HEK293 (cell line): ENCODE measurements at regions not wholly inside any gene's neighbourhood (a gene's known extent, or its start where the extent isn't known, plus 50 kb on each side); places are given as distances from the start of the nearest gene placed in this dataset.

ENCODE experiments used
- CTCF ChIA-PET: fragments of 350-600 bp; formaldehyde crosslinking; extraction: SDS; loops from one replicate; lab custom pipeline; 2021; ENCODE audit warnings: antibody characterized with exemption; lab: Yijun Ruan, JAX
- POLR2A ChIA-PET: fragments of 300-600 bp; formaldehyde crosslinking; extraction: SDS; loops from one replicate; lab custom pipeline; 2020; ENCODE audit warnings: antibody characterized with exemption, inconsistent platforms; lab: Yijun Ruan, JAX
- H3K27ac ChIP-seq: fragments of 200-500 bp; sonication (Bioruptor generic); 2 replicates; pipeline ENCODE4 v1.5.1; 2014; ENCODE audit warnings: low read depth, low read length, control low read depth, inconsistent platforms; ENCODE audit errors: extremely low read depth
- H3K36me3 ChIP-seq, 2 experiments: fragments of 200-500 bp in 1 of 2; sonication (Bioruptor generic) in 1 of 2; 1 replicate in 1 of 2; 2 replicates in 1 of 2; pipeline ENCODE4 v1.5.1; 2014 to 2017; ENCODE audit warnings: inconsistent platforms in 2 of 2, low read length in 2 of 2; ENCODE audit not compliant: control insufficient read depth in 2 of 2, insufficient read depth in 1 of 2
- H3K4me1 ChIP-seq: fragments of 200-500 bp; sonication (Bioruptor generic); 2 replicates; pipeline ENCODE4 v1.5.1; 2014; ENCODE audit warnings: mild to moderate bottlenecking, low read length, inconsistent platforms; ENCODE audit not compliant: control insufficient read depth, insufficient read depth
- H3K4me3 ChIP-seq: 2 replicates; pipeline ENCODE4 v1.5.1; 2011; ENCODE audit warnings: low read depth, mild to moderate bottlenecking, control low read depth, low read length, moderate library complexity
- H3K9me3 ChIP-seq: fragments of 200-500 bp; sonication (Bioruptor generic); 2 replicates; pipeline ENCODE4 v1.5.1; 2014; ENCODE audit warnings: low read depth, low read length, inconsistent platforms; ENCODE audit not compliant: control insufficient read depth, insufficient read depth
- GLI4 ChIP-seq: fragments of 450-650 bp; formaldehyde crosslinking; IDR thresholded peaks from 2 replicates; pipeline ENCODE4 v1.5.1; 2016; ENCODE audit warnings: missing biosample characterization, missing genetic modification characterization
- HOXC10 ChIP-seq: sonication (generic); formaldehyde crosslinking; IDR thresholded peaks from 2 replicates; pipeline ENCODE4 v1.8.1; 2023; ENCODE audit warnings: mild to moderate bottlenecking, missing genetic modification reagents
- PRDM2 ChIP-seq: fragments of 450-650 bp; formaldehyde crosslinking; IDR thresholded peaks from 2 replicates; pipeline ENCODE4 v1.5.1; 2016; ENCODE audit warnings: missing biosample characterization, missing genetic modification characterization, borderline replicate concordance
- TCF7L2 ChIP-seq: IDR thresholded peaks from 2 replicates; pipeline ENCODE4 v1.6.1; 2011; ENCODE audit warnings: low read depth, mild to moderate bottlenecking, inconsistent platforms, low read length, moderate library complexity, borderline replicate concordance
- TRIM28 ChIP-seq: IDR thresholded peaks from 2 replicates; pipeline ENCODE4 v1.6.1; 2011; ENCODE audit warnings: low read length, control low read depth, borderline replicate concordance
- ZFHX2 ChIP-seq: fragments of 450-650 bp; formaldehyde crosslinking; conservative IDR thresholded peaks from 2 replicates; pipeline ENCODE4 v1.5.1; 2016; ENCODE audit warnings: missing biosample characterization, missing genetic modification characterization
- ZNF16 ChIP-seq: fragments of 450-650 bp; formaldehyde crosslinking; IDR thresholded peaks from 2 replicates; pipeline ENCODE4 v1.5.1; 2016; ENCODE audit warnings: low read depth, missing biosample characterization, missing genetic modification characterization
- ZNF184 ChIP-seq: fragments of 450-650 bp; IDR thresholded peaks from 2 replicates; pipeline ENCODE4 v1.5.1; 2018; ENCODE audit warnings: missing biosample characterization, mild to moderate bottlenecking, missing genetic modification characterization
- ZNF2 ChIP-seq: fragments of 450-650 bp; formaldehyde crosslinking; IDR thresholded peaks from 2 replicates; pipeline ENCODE4 v1.5.1; 2016; ENCODE audit warnings: missing biosample characterization, missing genetic modification characterization
- ZNF292 ChIP-seq: fragments of 450-650 bp; formaldehyde crosslinking; IDR thresholded peaks from 2 replicates; pipeline ENCODE4 v1.5.1; 2016; ENCODE audit warnings: low read depth, missing biosample characterization, missing genetic modification characterization, borderline replicate concordance
- ZNF362 ChIP-seq: fragments of 450-650 bp; formaldehyde crosslinking; IDR thresholded peaks from 2 replicates; pipeline ENCODE4 v1.5.1; 2016; ENCODE audit warnings: missing biosample characterization, missing genetic modification characterization
- ZNF366 ChIP-seq: fragments of 450-650 bp; formaldehyde crosslinking; conservative IDR thresholded peaks from 2 replicates; pipeline ENCODE4 v1.5.1; 2016; ENCODE audit warnings: missing biosample characterization, missing genetic modification characterization
- ZNF549 ChIP-seq: fragments of 450-650 bp; IDR thresholded peaks from 2 replicates; pipeline ENCODE4 v1.5.1; 2018; ENCODE audit warnings: missing biosample characterization, missing genetic modification characterization, mild to moderate bottlenecking, inconsistent platforms, moderate library complexity
- ZNF555 ChIP-seq: fragments of 450-650 bp; formaldehyde crosslinking; conservative IDR thresholded peaks from 2 replicates; pipeline ENCODE4 v1.5.1; 2017; ENCODE audit warnings: missing biosample characterization, mild to moderate bottlenecking, missing genetic modification characterization, inconsistent platforms
- ZNF76 ChIP-seq: fragments of 450-650 bp; formaldehyde crosslinking; IDR thresholded peaks from 2 replicates; pipeline ENCODE4; 2016; ENCODE audit warnings: low read depth, missing biosample characterization, missing genetic modification characterization, borderline replicate concordance
- ZNF777 ChIP-seq: fragments of 450-650 bp; formaldehyde crosslinking; IDR thresholded peaks from 2 replicates; pipeline ENCODE4 v1.5.1; 2017; ENCODE audit warnings: missing biosample characterization, missing genetic modification characterization, borderline replicate concordance
- ZNF791 ChIP-seq: fragments of 450-650 bp; formaldehyde crosslinking; IDR thresholded peaks from 2 replicates; pipeline ENCODE4 v1.5.1; 2016; ENCODE audit warnings: missing biosample characterization, missing genetic modification characterization
- ZSCAN18 ChIP-seq: fragments of 450-650 bp; formaldehyde crosslinking; IDR thresholded peaks from 2 replicates; pipeline ENCODE4 v1.5.1; 2016; ENCODE audit warnings: missing biosample characterization, missing genetic modification characterization
- ZSCAN5A ChIP-seq: fragments of 450-650 bp; formaldehyde crosslinking; IDR thresholded peaks from 2 replicates; pipeline ENCODE4 v1.5.1; 2016; ENCODE audit warnings: missing biosample characterization, missing genetic modification characterization

- TF ChIP-seq ZNF362 (no peak), HOXC10 (CRISPR knock-in tag) (no peak), ZSCAN18 (tag by site-specific recombination) (no peak)
Measured at GRCh38 chr5:54661111-54661510, 143.6 kb downstream of the SNX18 start (continued).

- H3K27ac ChIP-seq = no peak overlapping the region
- no peaks in the 10 kb centered on the region for H3K9me3 ChIP-seq
- CTCF ChIA-PET = interaction anchor here (0.6 to 1.9 kb wide), 2 partner anchors 83 to 98 kb away, joined by 3 to 5 read pairs; no protein-coding TSS in a partner anchor
Measured at GRCh38 chr5:54659700-54660131, 142.2 kb downstream of the SNX18 start.

GRCh38 chr5:54658010-54658409 lies 140.5 kb downstream of the SNX18 start:
- CTCF ChIA-PET = interaction anchor here (0.7 to 1.0 kb wide), 2 partner anchors 10 to 128 kb away, joined by 5 to 7 read pairs; no protein-coding TSS in a partner anchor
- TF ChIP-seq ZNF366 (tag by site-specific recombination) = no peak
- TF ChIP-seq ZSCAN5A (tag by site-specific recombination) = no peak
- TF ChIP-seq TRIM28 = no peak
- no peak for TF ChIP-seq GLI4 (tag by site-specific recombination)
- no peak for TF ChIP-seq ZNF2 (tag by site-specific recombination)
- no peak for TF ChIP-seq ZNF555 (tag by site-specific recombination)
- TF ChIP-seq ZNF16 (tag by site-specific recombination) = no peak
- no peak for TF ChIP-seq TCF7L2
- no peak for TF ChIP-seq ZNF184 (tag by site-specific recombination)
- TF ChIP-seq ZNF549 (tag by site-specific recombination) = no peak
- no peak for TF ChIP-seq ZNF76 (tag by site-specific recombination)
- no peak for TF ChIP-seq ZNF292 (tag by site-specific recombination)

More at GRCh38 chr5:54659700-54660131, 142.2 kb downstream of the SNX18 start:
- no peak overlapping the region for H3K4me3 ChIP-seq
- H3K36me3 ChIP-seq = no peaks in the 10 kb centered on the region
- no peaks in the 10 kb centered on the region for H3K4me1 ChIP-seq
- TF ChIP-seq ZFHX2 (tag by site-specific recombination) = no peak
- no peak for TF ChIP-seq PRDM2 (tag by site-specific recombination)
- no peak for TF ChIP-seq ZNF777 (tag by site-specific recombination)
- TF ChIP-seq ZNF791 (tag by site-specific recombination) = no peak
- POLR2A ChIA-PET = no interaction called here

More at GRCh38 chr5:54658010-54658409, 140.5 kb downstream of the SNX18 start:
- Histone ChIP-seq H3K4me3 (no peak overlapping the region), H3K9me3 (no peaks in the 10 kb centered on the region), H3K4me1 (no peaks in the 10 kb centered on the region), H3K36me3 (no peaks in the 10 kb centered on the region), H3K27ac (no peak overlapping the region)
- POLR2A ChIA-PET = no interaction called here
